ENCODE measurements at regions not wholly inside any gene's neighbourhood (a gene's known extent, or its start where the extent isn't known, plus 50 kb on each side); places are given as distances from the start of the nearest gene placed in this dataset.
A peak's percentile ranks its signal among the peaks of the same experiment; 100 is the strongest.

GRCh38 chr20:48146308-48146707 lies 361.0 kb upstream of the SULF2 start:
- peaks cover 4% of the 10 kb centered on the region for H3K36me3 Mint-ChIP-seq (ENCODE audit: low read depth)
- no peak for TF ChIP-seq CTCF (conservative IDR thresholded peaks at IDR 0.05)
- no peak for DNase-seq (ENCODE audit: low read depth, low spot score)
- peaks cover 4% of the 10 kb centered on the region for H3K9me3 Mint-ChIP-seq
- H3K27ac Mint-ChIP-seq (ENCODE audit: unreplicated experiment) = no peak overlapping the region
- H3K27me3 Mint-ChIP-seq (ENCODE audit: low read depth) = peaks cover 6% of the 10 kb centered on the region
- H3K4me3 Mint-ChIP-seq = no peak overlapping the region
- peaks cover 23% of the 10 kb centered on the region for H3K4me1 Mint-ChIP-seq

- no peak for TF ChIP-seq CTCF (conservative IDR thresholded peaks at IDR 0.05)
- peaks cover 4% of the 10 kb centered on the region for H3K36me3 Mint-ChIP-seq (ENCODE audit: low read depth)
- H3K4me1 Mint-ChIP-seq = peaks cover 24% of the 10 kb centered on the region
- H3K4me3 Mint-ChIP-seq = no peak overlapping the region
- no peak overlapping the region for H3K27ac Mint-ChIP-seq (ENCODE audit: unreplicated experiment)
- no peak for DNase-seq (ENCODE audit: low read depth, low spot score)
- peaks cover 10% of the 10 kb centered on the region for H3K27me3 Mint-ChIP-seq (ENCODE audit: low read depth)
- H3K9me3 Mint-ChIP-seq = peaks cover 4% of the 10 kb centered on the region
These were observed 358.3 kb upstream of the SULF2 start for GRCh38 chr20:48143435-48144081.

GRCh38 chr20:48142516-48142773 lies 357.2 kb upstream of the SULF2 start:
- H3K36me3 Mint-ChIP-seq (ENCODE audit: low read depth) = peaks cover 4% of the 10 kb centered on the region
- peaks cover 10% of the 10 kb centered on the region for H3K27me3 Mint-ChIP-seq (ENCODE audit: low read depth)
- H3K4me1 Mint-ChIP-seq = peaks cover 24% of the 10 kb centered on the region
- TF ChIP-seq CTCF (conservative IDR thresholded peaks at IDR 0.05) = no peak
- no peak overlapping the region for H3K4me3 Mint-ChIP-seq
- peaks cover 4% of the 10 kb centered on the region for H3K9me3 Mint-ChIP-seq
- peak overlapping the region; percentile 87 for H3K27ac Mint-ChIP-seq (ENCODE audit: unreplicated experiment)
- DNase-seq (ENCODE audit: low read depth, low spot score) = no peak

- H3K27me3 Mint-ChIP-seq (ENCODE audit: low read depth) = peaks cover 6% of the 10 kb centered on the region
- peaks cover 24% of the 10 kb centered on the region for H3K4me1 Mint-ChIP-seq
- H3K36me3 Mint-ChIP-seq (ENCODE audit: low read depth) = peaks cover 4% of the 10 kb centered on the region
- no peak for DNase-seq (ENCODE audit: low read depth, low spot score)
- no peak for TF ChIP-seq CTCF (conservative IDR thresholded peaks at IDR 0.05)
- peaks cover 4% of the 10 kb centered on the region for H3K9me3 Mint-ChIP-seq
- H3K27ac Mint-ChIP-seq (ENCODE audit: unreplicated experiment) = peak overlapping the region; percentile 70
- H3K4me3 Mint-ChIP-seq = no peak overlapping the region
These were observed 356.6 kb upstream of the SULF2 start for GRCh38 chr20:48141660-48142515.

- no peak for TF ChIP-seq CTCF (conservative IDR thresholded peaks at IDR 0.05)
- H3K27me3 Mint-ChIP-seq (ENCODE audit: low read depth) = peaks cover 6% of the 10 kb centered on the region
- H3K4me1 Mint-ChIP-seq = peaks cover 24% of the 10 kb centered on the region
- H3K36me3 Mint-ChIP-seq (ENCODE audit: low read depth) = peaks cover 4% of the 10 kb centered on the region
- peaks cover 4% of the 10 kb centered on the region for H3K9me3 Mint-ChIP-seq
- H3K27ac Mint-ChIP-seq (ENCODE audit: unreplicated experiment) = no peak overlapping the region
- H3K4me3 Mint-ChIP-seq = no peak overlapping the region
- no peak for DNase-seq (ENCODE audit: low read depth, low spot score)
These were observed 354.2 kb upstream of the SULF2 start for GRCh38 chr20:48139262-48140041.
